ENCODE measurements at regions not wholly inside any gene's neighbourhood (a gene's known extent, or its start where the extent isn't known, plus 50 kb on each side); places are given as distances from the start of the nearest gene placed in this dataset.
A peak's percentile ranks its signal among the peaks of the same experiment; 100 is the strongest.

DNA sequence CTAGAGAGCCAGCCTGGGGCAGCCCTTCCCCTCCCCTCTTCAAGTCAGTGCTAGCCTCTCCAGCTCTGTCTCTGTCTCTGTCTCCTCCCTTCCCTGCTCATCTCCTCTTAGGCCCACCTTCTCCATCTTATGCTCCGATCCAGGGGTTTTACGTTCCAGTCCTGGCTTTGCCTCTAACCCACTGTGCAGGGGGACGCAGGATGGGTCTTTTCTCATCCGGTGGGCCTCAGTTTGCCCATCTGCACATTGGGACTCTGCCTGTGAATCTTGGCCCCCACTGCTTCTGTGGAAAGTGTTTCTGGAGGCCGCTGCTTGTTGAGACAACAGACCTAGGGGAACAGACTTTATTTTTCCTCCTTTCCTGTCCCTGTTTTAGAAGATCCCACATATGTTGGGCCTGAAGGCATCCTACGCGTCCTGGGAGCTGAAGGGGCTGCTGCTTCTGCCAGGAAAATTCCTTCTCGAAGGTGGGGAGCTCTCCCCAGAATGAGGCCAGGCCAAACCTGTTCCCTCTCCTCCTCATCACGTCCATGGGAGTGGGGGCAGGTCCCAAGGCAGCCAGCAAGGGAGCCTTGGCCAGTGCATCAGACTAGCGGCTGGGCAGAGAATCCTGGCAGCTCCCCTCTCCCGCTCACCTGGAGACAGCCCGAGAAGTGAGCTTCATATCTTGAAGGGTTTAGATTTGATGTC is 99.5 kb upstream of the CSF3R start:
- no peak for DNase-seq (ENCODE audit: low read depth in 2 of 2)

DNA sequence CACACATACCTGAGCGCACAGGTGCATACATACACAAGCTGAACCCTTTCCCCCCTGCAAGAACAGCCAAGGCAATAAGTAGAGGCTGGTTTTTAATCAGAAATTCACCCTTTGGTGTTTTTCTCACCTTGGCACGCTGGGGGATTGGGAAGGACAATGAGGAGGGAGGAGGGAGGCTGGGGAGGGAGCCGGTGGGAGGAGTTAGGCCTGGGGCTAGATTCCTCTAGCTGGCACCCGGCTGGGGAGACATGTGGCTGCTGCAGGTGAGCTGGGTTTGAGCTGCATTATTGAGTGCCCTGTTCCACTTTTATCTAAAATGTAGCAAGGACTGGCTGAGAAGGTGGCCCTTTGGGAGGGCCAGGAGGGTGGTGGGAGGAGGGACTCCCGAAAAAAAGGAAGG is 97.8 kb upstream of the CSF3R start:
- no peak for DNase-seq (ENCODE audit: low read depth in 2 of 2)

DNA sequence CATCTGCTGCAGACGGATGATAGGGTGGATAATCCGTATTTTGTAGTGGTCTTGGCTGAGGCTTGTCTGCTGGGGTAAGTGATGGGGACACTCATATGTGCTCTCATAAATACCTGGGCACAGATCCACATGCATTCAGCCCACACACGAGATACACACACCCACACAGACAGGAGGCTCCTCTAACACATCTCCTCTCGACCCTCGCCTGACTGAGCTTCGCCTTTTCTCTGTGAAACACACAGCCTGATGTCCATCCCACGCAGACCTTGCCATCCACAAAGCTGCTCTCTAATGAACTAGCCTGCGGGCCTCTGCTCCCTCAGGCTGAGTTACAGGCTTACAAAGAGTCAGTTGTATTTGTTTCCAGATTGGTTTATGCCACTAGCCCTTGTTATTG is 96.3 kb upstream of the CSF3R start:
- DNase-seq (ENCODE audit: low read depth in 2 of 2): no peak

DNA sequence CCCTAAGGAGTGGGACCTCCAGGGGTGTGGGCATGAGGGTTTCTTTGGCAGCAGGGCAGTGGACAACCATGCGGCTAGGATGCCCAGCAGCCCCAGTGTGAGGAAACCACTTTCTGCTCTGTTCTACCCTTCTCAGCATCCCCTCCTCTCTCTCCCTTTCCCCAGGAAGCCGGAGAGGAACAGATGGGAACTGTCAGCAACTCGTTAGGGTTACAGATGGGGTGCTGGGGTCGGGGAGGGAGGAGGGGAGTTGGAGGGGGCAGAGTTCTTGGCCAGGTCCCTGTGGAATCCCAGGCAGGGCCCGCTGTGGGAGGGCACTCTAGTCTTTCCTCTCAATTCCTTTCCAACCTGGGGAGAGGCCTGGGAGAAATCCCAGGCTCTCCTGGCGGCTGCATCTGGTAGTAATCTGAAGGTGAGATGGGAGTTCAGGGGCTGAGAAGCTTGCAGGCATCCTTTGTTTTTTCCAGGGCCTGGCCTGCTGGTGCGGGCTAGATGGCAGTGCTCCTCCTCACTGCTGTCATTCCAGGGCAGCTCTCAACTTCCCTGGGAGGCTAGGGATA is 93.9 kb upstream of the CSF3R start:
- no peak for DNase-seq (ENCODE audit: low read depth in 2 of 2)

DNA sequence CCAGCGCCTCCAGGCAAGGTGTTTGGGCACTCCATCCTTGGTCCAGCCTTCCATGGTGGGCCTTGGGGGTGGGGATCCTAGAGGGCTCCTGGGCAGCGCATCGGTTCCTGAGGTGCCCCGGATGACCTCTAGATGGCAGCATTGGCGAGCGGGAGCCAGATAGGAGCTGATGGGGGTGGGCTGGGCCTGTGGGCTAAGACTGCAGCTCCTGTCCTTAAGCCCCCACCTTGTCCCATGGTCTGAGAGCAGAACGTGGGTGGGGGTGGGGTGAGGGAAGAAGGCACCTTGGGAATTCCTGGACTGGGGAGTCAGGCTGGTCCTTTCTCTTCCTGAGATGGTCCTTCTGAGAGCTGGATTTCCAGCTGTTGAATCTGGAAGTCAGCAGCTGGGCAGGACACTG is 93.4 kb upstream of the CSF3R start:
- peak; percentile 16 to 40 for DNase-seq (ENCODE audit: low read depth in 2 of 2)

DNA sequence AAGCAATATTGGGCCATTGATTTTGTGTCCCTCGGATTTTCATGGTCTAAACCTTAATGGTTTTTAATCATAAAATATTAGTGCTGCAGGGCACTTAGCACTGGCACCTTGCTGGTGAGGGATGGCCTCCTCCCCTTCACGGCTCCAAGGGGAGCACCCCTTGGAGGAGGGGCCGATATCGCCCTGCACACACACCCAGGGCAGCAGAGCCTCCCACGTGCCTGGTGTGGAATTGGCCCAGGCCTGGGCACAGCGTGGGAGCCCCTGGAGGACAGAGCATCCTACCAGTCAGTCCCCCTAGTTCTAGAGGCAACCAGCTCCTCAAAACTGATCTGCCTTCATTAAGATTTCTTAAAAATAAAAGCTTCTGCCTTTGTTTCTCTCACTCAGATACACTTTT is 90.7 kb upstream of the CSF3R start:
- DNase-seq (ENCODE audit: low read depth in 2 of 2): no peak

DNA sequence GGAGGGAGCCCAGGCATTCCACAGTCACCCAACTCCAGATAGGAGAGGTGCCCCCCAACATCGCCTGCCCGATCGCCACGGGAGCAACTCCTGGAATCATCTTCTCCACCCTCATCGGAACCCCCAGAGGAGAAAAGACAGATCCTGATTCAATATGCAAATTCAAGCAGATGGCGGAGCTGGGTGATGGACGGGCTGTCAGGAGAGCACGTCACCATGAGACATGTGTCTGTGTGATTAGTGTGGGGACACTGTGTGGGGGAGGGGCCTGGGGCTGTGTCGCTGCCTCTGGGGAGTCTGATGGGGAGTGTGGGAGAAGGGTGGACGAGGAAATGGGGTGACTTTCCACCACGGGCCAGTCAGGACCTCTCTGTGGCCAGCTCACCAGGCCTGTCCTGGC is 90.2 kb upstream of the CSF3R start:
- DNase-seq (ENCODE audit: low read depth in 2 of 2): no peak

DNA sequence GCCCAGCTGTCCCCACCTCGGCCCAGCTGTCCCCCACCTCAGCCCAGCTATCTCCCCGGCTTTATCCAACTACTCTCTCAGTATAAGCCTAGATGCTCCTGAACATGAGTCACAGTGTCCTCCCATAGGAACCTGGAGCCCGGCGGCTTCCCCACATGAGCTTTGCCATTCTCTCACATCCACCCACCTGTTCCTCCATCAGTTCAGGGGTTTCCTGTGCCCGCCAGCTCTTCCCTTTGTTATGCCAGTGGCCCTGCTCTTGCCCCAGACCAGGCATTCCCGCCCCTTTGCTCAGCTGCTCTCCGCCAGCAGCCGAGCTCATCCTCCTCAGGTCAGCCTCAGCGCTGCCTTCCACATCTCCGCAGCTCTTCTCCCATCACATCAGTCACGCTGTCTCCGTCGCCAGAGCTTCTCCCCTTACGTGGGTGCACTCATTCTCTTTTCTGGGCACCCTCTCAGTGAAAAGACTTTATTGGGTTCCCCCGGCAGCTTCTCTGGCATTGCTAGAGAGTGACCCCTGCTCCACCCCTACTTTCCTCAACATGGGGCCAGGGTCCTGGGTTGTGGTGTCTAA is 89.5 kb upstream of the CSF3R start:
- no peak for DNase-seq (ENCODE audit: low read depth in 2 of 2)

DNA sequence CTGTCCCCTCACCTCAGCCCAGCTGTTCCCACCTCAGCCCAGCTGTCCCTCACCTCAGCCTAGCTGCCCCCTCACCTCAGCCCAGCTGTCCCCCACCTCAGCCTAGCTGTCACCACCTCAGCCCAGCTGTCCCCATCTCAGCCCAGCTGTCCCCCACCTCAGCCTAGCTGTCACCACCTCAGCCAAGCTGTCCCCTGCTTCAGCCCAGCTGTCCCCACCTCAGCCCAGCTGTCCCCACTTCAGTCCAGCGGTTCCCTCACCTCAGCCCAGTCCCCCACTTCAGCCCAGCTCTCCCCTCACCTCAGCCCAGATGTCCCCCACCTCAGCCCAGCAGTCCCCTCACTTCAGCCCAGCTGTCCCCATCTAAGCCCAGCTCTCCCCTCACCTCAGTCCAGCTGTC is 88.4 kb upstream of the CSF3R start:
- DNase-seq (ENCODE audit: low read depth in 2 of 2): no peak

DNA sequence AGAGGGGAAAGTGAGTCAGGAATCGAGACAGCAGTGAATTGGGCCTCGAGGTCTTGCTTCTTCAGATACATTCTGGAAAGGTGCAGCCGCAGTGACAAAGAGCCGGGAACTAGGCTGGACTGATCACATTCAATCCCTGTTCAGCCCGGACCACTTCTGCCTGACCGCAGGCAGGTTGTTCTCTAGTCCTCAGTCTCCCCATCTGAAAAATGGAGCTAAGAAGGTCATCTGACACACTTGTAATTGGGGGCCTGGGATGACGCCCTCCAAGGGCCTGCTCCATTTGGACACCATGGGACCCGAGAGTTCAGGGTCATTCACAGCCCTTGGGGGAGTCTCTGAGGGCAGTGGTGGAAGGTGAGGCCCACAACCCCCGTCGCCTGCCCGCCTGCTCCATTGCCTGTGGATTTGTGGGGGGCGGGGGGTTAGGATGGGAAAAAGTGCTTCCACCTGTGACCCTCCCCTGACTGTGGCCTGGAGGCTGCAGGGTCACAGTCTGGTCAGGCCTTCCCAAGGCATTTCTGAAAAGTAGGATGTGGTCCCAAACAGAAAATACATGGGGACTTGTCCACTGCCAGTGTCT is 87.9 kb upstream of the CSF3R start:
- no peak for DNase-seq (ENCODE audit: low read depth in 2 of 2)

DNA sequence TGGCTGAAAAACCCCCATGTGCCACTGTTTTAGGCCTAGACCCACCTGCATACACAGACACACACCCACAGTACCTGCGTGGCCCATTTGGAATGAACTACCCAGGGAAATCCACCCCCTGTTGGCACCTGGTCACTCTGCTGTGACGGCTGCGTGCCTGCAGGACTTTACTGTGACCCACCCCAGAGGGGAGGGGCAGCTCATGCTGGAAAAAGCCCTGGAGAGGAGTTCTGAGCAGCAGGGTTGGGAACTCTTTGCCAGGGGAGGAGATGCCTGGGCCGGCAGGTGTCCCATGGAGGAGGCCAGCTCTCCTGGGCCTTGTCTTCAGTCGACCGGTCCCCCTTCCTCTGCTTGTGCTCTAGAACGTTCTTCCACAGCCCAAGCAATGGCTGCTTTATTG is 87.3 kb upstream of the CSF3R start:
- DNase-seq (ENCODE audit: low read depth in 2 of 2): no peak

DNA sequence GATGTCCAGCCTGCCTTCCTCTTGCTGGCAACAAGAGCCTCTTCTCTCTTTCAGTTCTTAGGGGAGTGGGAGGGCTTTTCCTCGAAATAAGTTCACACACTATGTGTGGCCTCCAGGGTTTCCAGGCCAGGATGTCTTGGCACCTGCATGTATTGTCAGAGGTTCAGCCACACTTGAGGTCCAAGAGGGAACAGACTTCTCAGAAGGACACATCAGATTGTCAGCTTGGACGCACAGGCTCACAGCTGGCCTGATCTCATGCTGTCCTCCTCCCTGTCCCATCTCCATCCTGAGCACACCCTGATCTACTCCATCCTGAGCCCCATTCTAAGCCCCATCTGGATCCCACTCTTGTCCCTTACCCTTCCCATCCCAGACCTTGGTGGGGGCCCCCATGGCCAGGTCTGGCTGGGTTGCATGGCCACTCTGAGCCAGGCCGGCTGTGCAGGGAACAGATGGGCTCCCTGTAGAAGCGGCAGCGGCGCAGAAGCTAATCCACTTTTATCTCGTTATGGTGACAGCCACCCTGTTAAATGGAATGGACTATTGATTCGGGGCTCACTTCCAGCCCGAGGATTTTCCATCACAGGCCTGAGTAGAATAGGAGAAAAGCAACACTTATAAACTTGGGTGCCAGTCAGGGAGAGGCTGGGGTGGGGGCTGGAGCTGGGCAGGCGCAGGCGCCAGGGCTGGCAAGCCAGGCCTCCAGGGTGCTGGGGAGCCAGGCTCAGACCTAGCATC is 85.1 kb upstream of the CSF3R start:
- no peak for DNase-seq (ENCODE audit: low read depth in 2 of 2)

DNA sequence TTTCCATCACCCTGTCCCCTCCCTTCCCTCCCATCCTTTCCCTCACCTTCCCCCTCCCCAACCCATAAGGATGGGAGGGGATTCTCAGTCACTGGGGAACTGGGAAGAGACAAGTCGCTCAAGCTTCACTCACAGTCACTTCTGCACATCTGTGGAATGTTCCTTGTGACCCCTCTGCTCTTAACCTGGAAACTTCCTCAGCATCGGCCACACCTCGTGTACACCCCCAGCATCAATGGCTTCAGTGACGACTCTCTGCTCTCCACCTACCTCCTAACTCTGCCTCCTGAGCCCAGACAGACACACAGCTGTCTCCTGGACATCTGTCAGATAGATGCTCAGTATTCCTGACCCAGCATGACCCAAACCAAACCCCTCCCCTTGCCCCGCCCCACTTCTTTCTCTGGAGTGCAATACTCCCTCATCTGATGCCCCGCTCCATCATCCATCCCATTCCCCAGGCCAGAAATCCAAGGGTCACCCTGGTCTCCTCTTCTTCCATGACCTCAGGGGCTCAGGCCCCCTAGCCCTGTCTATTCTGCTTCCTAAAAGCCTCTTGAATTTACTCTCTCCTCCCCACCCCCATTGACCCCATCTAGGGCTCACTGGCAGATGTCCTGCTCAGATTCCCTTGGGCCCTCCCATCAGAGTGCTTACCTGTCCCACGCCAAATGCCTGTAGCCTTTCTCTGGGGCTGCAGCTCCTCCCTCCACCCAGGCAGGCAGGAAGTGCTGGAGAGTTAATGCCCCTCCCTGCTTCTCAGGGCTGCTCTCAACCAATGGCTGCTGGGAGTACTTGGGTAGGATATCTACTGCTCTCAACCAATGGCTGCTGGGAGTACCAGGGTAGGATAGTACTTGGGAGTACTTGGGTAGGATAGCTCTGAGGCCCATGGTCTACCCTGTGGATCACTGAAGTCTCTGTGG is 83.1 kb upstream of the CSF3R start:
- no peak for DNase-seq (ENCODE audit: low read depth in 2 of 2)

DNA sequence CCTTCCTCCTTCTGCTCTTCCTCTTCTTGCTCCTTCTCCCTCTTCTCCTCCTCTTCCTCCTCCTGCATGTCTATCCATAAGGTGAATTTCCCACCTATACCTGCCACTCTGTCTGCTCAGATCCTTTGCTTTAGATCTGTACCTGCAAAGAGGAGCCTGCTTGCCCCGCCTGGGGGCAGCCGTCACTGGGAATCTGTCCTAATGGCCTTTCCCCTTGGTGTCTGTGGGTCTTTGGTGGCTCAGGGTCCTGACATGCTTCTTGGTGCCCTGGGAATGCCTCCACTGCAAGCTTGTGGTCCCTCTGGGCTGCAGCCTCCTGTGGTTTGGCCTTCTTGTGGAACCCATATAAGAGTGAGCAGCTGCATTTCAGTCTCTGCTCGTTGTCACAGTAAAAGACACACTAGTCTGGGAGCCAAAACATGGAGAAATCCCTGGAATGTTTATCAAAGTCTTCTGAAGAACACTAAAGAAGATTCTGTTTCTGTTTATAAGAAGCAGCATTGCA is 79.5 kb upstream of the CSF3R start:
- DNase-seq (ENCODE audit: low read depth in 2 of 2): no peak

DNA sequence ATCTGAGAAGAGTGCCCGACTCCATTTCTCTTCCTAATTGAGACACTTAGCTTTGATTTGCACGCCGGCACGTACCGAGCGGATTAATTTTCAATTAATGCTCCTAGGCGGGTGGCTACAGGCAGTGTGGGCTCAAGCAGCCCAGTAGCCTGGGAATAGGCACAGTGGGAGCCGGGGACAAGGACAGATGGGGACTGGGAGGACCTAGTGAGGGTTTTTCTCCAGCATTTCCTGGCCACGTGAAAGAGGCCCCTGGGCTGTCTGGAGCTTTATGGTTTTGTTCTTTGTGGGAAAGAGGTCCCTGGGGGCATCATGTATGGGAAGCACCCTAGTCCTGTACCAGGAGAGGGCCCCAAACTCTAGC is 78.6 kb upstream of the CSF3R start:
- no peak for DNase-seq (ENCODE audit: low read depth in 2 of 2)

DNA sequence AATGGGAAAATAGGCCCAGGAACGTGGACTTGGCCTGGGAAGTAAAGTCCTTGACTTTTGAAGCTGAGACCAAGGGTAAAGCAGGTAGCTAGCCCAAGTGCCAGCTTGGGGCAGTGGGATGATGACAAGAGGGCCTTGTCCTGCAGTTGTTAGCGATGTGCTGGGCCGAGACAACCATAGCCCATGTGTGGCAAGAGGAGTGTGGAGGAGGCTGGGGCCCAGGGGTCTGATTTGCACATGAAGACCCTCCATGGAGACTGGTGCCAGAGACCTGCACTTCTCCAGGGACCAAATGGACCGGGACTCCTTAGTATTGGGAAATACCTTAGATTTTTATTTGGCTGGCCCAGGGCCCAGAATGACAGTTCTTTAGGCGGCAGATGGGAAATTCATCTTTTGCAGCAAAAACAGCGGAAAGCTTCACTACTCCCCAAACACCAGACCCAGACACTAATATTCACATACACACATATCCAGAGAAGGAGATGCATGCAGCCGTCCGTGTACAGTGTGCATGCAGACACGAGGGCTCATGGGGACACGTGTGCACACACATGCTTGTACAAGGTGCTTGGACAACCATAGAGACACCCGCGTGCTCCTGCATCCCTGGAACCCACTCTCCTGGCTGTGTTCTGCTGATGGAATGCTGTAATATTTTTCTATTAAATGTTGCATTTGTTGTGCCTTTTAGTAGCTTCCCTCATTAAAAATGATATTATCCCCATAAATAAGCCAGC is 78.1 kb upstream of the CSF3R start:
- DNase-seq (ENCODE audit: low read depth in 2 of 2): no peak

DNA sequence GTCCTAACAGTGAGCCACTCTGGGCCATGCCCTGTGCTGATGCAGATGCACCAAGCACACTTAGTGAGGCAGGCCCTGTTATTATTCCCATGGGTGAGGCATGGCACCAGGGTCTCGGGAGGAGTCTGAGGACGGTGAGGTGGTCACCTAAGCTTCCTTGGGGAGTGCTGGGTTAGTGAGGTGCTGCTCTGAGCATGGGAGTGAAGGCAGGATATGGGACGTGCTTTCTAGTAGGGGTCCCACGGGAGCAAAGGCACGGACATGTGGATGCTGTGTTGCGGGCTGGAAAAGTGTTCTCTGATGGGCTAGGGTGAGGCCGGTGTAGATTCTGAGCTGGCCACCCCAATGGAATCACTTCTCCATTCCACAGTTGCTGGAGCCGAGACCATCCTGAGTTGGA is 77.5 kb upstream of the CSF3R start:
- no peak for DNase-seq (ENCODE audit: low read depth in 2 of 2)

DNA sequence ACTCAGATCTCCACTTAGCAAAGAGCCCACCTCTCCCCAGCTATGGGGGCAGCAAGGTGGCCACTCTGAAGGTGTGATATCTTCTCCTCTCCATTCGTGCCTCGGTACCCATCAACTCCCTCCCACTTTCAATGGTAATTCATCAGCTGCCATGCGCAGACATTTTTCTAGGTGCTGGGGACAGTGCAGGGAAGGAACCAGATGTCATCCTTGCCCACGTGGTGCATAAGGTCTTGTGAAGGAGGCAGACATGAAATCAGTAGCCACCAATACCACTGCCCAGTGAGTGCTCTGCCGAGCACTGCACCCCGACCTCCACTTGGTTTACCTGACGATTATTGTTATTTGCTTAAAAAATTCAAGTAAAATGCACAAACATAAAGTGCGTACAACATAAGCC is 76.3 kb upstream of the CSF3R start:
- no peak for DNase-seq (ENCODE audit: low read depth in 2 of 2)

DNA sequence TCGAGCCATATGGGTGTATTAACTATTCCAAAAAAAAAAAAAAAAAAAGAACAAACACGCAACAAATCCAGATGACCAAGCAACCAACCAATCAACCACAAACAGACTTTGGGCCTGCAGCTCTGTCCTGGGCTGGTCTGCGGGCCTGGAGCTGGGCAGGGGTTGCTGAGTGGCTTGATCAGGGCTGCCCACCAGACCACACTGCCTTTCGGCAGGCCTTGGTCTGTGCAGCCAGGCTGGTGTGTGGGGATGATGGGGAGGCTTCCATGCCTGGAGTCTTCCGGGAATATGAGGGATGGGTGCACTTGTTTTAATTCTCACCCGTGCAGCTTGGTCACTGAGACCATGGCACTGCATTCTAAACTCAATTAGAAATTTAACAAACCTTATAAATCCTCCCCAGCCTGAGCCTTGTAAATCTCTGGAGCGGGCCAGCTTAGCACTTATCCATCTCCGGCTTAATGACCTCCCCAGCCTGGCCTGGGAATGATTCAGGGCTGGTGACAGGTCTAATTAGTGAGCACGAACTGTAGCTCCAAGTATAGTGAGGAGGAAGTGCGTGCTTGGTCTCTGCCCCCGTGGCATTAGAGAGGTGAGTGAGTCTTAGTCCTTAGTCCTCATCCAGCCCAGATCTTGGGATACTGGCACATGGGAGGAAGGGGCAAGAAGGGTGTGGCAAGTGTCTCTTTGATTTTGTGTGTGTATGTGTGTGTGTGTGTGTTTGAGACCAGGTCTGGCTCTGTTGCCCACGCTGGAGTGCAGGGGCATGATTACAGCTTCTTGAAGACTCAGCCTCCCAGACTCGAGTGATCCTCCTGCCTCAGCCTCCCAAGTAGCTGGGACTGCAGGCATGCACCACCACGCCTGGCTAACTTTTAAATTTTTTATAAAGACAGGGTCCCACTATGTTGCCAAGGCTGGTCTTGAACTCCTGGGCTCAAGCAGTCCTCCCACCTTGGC is 74.6 kb upstream of the CSF3R start:
- DNase-seq (ENCODE audit: low read depth in 2 of 2): no peak

DNA sequence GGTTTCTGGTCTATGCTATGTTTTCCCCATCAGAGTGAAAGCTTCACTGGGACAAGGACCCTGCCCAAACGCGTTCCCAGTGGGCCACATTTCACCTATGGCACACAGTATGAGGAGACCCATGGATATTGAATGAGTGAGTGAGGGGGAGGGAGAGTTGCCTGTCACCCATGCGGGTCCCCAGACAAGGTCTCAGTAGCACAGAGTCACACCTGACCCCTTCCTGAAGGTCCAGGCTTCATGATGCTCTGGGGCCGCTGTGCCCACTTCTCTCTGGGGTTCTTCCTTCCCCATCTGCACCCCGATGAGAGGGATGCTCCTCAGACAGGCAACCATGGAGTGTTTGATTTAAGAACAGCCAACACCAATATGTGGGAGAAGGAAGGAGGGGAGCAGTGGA is 72.3 kb upstream of the CSF3R start:
- DNase-seq (ENCODE audit: low read depth in 2 of 2): no peak
